NOMO-1 (cell line): ENCODE measurements at regions not wholly inside any gene's neighbourhood (a gene's known extent, or its start where the extent isn't known, plus 50 kb on each side); places are given as distances from the start of the nearest gene placed in this dataset.

Experiments used
- DNase-seq, 2 experiments: peaks; one replicate each; lab custom pipeline; 2025; ENCODE audit not compliant: unreplicated experiment in 2 of 2; lab: John Stamatoyannopoulos, UW

DNA sequence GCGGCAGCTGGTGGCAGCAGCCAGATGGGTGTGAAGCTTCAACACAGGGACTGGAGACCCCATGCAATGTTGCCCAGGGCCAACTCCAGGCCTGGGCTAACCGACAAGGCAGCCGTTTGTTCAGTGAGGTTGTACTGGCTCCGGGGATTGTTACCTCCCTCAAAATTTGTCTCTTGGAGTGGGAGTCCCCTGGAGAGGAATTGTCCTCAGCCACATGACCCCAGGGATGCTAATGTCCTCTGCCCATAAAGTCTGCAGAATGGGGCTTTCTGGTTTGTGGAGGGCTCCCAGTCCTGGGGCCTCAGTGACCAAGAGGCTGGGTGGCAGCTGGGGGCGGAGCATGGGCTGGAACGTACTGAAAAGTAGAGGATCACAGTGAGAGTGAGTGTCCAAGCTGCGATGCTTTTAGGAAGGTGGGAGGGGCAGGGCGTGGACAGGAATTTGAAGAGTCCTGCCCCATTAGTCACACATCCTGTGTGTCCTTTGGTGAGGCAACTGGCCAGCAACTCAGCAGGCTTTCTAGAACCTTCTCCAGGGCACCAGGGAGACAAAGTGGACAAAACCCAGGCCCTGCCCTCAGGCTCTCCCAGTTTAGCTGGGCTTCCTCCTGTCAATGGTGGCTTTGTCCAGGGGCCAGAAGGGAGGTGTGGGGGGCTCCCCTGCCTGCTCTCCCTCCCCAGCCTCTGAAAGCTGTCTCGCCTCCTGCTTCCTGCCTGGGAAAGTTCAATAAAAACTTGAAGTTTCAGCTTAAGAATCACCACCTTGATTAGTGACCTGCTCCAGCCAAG, 114.0 kb downstream of the NSG2 start:
- no peak for DNase-seq

DNA sequence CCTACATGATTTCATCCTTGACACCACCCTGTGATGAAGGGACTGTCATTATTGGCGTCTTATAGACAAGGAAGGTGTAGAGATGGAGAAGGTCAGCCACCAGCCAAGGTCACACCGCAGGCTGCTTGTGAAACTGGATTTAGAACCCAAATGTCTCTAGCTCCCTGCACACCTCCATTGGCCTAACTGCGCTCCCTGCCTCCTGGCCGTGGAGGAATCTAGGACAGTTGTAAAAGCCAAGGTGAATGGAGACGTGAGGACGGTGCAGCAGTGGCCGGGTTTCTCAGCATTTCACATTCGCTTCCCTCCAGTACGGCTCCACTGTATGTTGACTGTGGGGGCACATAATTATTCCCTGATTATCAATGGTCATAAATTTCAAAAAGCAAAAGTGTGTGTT, 119.9 kb downstream of the NSG2 start:
- DNase-seq: no peak

DNA sequence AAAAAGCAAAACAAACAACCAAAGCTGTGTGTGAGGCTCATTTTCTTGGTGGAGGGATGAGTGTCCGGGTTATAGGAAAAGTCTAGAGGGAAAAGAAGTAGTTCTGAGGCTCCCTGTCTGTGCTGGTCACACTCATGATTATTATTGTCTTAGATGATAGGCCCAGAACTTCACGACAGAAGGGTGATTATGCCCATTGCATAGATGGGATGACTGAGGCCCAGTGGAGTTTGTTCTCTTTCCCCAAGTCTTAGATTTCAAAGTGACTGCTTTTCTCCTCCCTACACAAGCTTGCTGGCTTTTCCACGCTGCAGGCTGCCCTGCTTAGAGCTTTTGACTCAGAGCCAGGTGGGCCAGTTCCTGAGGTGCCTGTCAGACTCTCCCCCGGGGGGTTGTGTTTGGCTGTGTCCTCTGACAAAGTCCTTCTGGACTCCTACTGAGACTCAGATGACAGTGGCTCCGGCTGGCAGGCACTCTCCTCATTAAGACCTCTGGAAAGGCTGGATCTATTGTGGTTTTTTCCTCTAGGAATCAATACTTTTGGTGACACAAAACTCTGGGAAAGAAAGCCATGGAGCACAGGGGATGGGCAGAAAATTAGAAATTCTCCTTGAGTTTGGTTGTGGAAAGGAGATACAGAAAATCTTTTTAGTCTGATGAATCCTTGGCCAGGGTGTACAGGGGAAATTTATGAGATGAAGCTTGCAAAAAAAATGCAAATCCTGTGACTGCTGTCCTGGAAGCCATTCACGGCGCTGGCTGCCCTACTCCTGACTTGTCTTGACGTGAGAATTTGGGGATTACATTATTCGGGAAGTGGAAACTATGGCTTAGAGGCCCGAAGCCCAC, 120.9 kb downstream of the NSG2 start:
- DNase-seq: no peak

DNA sequence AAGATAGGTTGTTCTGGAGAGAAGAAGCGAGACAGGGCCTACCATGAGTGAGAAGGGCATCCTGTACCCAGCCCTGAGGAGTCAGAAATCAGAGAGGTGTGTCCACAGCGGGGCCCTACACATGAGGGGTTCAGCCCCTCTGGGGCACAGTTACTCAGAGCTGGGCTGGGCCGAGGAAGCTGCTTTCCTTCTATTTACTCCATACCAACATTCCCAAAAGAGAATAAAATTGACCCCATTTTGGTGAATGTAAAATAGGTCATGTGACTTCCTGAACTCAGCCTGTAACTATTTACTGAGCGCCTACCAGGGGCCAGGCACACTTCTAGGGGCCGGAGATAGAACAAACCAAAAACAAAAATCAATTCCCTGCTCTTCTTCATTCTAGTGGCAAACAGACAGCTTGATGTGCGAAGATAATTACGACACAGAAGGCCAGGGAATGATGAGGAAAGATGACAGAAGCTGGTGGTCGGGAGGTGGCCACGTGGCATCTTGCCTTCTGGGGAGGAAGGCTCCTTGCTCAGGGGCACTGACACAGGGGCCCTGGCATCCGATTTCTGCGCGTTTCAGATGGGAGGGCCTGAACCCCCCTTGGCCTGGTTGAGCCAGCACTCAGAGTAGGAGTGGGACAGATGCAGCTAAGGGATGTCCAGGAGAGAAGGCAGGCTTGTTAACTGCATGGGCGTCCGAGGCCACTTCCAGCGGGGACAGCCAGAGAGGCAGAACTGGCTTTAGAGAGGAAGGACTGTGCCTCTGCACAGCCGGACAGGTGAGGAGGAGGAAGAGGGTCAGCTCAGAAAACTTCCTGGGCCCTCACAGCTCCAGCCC, 121.8 kb downstream of the NSG2 start:
- no peak for DNase-seq

DNA sequence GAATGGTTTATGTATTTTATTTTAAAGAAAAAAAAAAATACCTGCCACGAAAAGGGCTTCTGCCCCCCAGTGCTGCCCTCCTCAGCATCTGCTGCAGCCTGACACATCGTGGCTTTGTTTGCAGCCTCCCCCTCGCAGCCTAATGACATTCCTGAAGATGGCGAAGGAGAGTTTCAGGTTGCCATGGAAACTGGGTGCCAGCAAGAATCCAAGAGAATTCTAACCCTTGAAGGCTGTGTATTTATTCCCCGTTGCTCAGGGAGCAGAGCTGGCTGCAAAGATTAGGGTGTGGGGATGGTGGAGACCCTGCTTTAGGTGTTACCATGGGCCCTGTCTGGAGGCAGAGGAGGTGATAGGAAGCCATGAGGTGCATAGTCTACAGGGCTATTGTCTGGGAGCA, 126.6 kb downstream of the NSG2 start:
- DNase-seq: no peak

DNA sequence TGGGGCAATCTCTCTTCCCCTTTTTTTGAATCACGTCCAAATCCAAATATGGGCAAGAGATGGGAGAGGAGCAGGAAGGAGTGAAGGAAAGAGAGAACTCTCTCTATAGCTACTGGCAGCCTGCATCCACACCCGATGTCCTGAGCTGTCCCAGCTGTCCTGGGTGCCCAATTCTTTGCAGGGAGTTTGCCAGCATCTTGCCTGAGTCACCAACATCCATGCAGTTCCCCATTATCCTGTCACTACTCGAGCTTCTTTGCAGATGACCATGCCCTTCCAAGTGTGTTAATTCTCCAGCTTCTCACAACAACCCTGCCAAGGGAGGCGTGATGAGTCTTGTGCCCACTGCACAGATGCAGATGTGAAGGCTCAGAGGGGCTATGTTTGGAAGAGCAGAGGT, 127.1 kb downstream of the NSG2 start:
- DNase-seq: no peak

DNA sequence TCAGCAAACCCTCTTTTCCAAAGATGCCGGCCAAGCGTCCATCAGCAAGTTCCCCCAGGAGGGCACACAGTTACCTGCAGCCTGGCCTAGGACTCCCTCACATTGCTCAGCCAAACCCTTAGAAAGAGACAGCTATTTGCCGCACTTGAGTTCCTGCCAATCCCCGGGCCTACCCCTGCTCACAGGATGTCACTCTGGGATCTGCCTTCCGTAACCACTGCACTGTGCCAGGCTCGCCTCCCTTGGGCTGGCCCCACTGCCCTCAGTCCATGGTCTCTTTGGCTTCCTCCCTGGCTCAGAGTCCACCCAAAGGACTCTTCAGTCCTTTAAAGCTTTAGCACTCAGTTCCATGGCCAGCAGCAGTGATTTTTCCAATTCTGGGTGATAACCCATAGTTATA, 128.3 kb downstream of the NSG2 start:
- DNase-seq: no peak

DNA sequence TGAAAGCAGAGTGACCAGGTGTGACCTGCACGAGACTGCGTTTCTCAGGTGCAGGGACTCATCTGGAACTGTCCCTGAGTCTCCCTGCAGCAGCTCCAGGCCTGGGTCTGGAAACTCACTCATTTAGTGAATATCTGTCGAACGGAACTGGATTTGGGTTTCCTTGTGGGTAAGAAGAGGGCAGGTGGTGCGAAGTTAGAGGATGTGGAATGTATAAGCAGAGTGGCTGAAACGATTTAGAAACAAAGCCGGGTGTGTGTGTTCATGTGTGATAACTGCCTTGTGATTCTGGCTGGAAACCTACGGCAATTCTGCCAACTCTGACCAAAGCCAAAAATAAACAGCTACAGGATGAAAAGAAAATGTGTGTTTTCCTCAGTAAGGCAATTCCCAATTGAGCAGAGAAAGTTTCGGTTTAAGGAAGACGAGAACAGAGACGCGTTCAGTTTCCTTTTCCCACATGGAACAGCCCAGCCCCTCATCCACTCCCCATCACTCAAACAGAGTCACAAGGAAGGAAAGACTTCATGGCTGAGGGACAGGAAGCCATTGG, 130.3 kb downstream of the NSG2 start:
- DNase-seq: no peak

DNA sequence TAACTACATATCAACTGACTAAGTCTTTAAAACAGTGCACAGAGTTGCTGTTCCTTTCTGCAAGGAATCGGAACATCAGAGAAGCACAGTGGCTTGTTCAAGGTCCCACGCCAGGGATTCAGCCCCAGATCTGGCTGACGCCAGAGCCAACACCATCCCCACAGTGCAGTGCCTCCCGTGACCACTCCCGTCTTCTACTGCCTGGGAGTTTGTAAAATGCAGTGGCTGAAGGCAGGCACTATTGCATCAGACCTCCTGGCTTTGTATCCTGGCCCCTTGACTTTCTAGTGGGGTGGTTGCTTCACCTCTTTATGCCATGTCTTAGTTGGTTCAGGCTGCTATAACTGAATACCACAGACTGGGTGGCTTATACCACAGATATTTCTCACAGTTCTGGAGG, 131.0 kb downstream of the NSG2 start:
- DNase-seq: no peak

DNA sequence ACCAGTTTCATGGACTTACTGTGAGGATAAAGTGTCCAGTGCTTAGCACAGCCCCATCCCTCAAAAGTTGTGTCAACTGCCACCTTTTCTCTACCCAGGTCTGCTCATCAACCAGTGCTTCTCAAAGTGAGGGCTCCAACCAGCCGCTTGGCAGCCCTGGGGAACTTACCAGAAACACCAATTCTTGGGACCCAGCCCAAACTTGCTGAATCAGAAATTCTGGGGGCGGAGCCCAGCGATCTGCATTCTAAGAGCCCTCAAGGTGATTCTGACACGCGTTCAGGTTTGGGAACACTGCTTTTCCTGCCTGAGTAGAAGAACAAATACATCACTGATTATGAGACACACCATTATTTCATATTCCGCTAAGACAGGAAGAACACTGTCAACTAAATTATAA, 132.0 kb downstream of the NSG2 start:
- no peak for DNase-seq

DNA sequence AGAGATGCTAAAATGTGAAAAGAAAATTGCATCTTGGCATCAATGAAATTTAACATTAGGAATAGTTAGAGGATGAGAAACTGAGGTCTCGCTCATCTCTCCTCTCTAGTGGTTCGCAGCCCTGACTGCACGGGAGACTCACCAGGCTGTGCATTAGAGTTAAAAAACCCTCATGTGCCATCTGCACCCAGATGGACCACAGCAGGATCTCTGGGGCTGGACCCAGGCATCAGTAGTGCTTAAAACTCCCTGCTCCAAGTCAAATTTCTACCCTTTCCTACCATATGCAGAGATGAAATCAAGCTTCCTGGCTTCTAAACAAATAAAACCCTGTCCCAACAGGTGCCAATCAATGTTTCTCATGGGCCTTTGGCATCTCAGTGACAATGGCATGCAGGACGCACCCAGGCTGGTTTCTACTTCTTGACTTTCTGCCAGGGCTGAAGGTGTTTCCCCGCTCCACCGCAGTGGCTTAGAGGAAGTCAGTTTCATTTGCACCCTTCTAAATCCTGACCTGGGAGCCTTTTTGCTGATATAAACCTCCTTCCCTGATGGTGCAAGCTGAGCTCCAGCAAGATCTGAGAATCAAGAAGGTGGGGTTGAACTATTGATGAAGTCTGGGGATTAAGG, 132.6 kb downstream of the NSG2 start:
- DNase-seq: no peak

DNA sequence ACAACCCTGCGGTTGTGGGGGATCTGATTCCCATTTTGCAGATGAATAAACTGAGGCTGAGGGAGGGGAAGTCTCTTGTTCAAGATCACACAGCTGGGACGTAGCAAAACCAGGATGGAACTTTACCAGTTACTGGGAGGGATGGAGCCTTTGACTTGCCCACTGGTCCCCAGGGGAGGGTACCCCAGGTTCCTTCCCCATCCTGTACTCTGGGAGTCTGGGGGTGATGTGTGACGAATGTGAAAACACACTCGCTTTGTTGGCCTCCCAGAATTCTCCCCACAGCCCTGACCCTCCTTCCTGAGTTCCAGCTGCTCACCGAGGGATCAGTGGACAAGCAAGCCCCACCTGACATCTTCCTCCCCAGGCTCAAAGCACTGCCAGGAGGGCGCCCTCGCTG, 135.1 kb downstream of the NSG2 start:
- no peak for DNase-seq

DNA sequence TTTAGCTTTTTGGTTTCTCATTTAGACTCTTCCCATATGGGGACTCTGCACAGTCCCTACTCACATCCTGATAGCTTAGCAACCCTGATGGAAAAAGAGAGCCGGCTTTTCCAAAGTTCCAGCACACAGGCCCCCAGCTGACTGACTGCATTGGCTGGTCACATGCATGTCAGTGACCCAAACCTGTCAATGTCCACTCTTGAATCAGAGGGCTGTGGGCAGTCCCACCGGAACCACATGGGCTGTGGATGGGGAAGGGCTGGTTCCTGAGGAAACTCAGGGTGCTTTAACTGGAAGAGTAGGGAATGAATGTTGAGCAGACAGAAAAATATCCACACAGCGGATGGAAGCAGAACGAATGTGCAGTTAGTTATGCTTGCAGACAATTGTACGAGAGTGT, 136.6 kb downstream of the NSG2 start:
- no peak for DNase-seq

DNA sequence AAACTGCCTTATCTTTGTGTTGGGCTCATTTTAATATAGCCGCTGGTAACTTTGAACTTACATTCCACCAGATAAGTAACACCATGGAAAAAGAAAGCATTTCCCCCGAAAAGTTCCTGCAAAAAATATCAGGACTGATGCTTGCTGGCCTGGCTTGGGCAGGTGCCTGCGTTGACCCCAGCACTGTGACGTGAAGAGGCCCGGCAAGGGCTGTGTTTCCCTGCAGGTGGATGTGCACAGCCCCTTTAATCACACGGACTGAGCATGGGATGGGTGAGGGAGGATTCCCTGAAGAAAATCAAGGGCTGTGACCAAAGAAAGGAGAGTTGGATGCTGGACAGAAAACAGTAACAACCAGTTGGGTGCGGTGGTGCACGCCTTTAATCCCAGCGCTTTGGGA, 138.2 kb downstream of the NSG2 start:
- no peak for DNase-seq

DNA sequence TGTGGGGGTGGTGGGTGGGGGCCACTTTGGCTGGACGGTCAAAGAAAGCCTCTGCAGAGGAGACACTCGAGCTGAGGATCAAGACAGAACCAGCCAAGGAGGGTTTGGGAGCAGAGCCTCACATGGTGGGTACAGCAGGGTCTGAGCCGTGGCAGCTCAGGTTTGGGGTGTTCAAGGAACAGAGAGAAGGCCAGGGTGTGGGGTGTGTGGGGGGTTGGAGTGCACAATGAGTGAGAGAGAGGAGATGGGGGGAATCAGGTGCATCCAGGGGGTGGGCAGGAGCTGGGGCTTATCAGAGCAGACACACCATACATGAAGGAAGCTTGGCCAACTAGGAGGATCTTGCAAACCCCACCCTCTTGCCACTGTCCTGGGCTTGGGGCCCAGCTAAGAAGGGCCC, 140.0 kb downstream of the NSG2 start:
- no peak for DNase-seq

DNA sequence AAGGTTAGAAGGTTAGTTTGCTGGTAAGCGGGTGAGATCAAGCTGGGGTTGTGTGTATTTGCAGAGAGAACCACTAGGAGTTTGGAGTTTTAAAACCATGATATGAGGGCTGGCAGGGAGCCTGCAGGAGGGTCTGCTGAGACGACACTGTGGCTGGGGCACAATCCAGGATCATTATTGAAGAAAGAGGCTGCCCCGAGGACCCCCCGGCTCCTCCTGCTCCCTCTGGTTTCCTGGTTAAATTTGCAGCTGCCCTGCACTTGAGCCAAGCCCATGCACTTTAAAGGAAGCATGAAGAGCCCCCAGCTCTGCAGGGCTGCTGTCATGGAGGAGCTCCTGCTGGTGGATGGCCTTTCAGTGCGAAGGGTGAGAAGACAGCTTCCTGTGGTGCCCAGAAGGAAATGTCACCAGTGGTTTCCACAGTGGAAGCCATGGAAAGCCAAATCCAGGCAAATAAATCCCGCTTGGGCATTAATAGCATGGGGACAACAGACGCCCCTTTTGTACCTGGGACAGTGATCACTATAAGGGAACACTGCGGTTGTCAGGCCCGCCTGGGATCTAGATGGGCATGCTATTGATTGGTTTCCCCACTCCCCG, 140.7 kb downstream of the NSG2 start:
- DNase-seq: no peak

DNA sequence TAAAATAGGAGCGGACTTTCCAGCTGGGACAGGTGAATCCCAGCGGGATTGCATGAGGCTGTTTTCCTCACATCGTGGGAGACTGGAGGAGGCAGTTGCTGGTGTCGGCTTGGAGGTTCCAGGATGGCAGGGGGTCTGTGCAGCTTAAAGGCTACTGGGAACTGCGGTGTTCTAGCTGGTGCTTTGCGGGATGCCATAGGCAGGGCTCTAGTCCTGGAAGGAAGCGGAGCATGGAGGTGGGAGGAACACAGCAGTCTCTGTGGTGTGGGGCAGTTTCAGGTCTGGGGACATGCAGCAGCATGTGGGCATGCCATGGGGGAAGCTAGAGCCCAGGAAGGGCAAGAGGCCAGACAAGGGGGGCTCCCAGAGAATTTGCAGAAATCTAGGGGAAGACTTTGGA, 141.5 kb downstream of the NSG2 start:
- no peak for DNase-seq

DNA sequence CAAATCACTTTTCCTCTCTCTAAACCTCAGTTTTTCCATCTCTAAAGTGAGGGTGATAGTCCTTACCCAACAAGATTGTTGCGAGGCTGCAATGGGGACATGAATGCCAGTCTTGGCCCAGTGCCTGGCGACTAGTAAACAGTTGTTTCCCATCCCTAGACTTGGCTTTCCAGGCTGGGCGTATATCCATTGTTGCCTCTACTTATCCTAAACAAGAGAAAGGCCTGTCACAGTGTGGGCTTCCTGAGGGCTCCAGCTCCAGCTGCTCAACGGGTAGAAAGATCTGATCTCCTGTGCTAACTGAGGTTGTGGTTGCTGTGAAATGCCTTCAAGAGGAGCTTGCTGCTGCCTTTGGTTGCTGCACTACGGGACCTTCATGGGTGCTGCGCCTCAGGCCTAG, 142.0 kb downstream of the NSG2 start:
- no peak for DNase-seq

DNA sequence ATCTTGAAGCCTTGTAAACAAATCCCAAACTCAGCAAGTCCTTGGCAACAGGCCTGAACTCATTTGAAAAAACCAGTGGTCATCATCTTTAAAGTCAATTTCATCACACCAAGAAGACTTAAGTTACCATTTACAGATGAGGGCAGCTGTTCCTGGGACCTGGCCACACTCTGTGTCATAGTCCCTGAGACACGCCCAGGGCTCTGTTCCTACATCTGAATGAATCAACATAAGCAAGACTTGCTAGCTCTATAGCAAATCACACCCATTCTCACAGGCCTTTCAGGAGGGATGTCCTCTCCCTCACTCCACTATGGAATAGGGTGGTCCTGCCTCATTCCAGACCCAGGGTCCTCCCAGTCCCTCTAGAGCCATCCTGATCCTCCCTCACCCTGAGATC, 142.8 kb downstream of the NSG2 start:
- no peak for DNase-seq
